Suprapubic skin (tissue), 4 donors: ENCODE measurements at regions not wholly inside any gene's neighbourhood (a gene's known extent, or its start where the extent isn't known, plus 50 kb on each side); places are given as distances from the start of the nearest gene placed in this dataset.
"Not testable (repeated sequence)": the region's sequence is repeated elsewhere in the genome, so short reads cannot be mapped to it uniquely, and the experiment has no call there.

Experiments
- CTCF ChIP-seq, 2 donors: fragments of 200-600 bp in 1 of 2; fragments of 450-650 bp in 1 of 2; sonication (generic) in 1 of 2; IDR thresholded peaks; one replicate each; pipeline ENCODE4 v1.5.1; 2016 to 2019; ENCODE audit warnings: antibody characterized with exemption in 2 of 2, mild to moderate bottlenecking in 1 of 2, moderate library complexity in 1 of 2
- EP300 ChIP-seq: sonication (generic); formaldehyde crosslinking; IDR thresholded peaks from one replicate; pipeline ENCODE4 v1.6.1; 2017; ENCODE audit warnings: antibody characterized with exemption
- POLR2A ChIP-seq, 2 donors: fragments of 450-650 bp; IDR thresholded peaks; one replicate each; pipeline ENCODE4 v1.6.1; 2017; ENCODE audit warnings: antibody characterized with exemption in 2 of 2, mild to moderate bottlenecking in 2 of 2, moderate library complexity in 2 of 2
- POLR2AphosphoS5 ChIP-seq, 3 donors: sonication (generic); formaldehyde crosslinking; IDR thresholded peaks; one replicate each; pipeline ENCODE4 v1.6.1; 2017; ENCODE audit warnings: antibody characterized with exemption in 3 of 3

- TF ChIP-seq POLR2A (IDR thresholded peaks at IDR 0.05); CTCF (IDR thresholded peaks at IDR 0.05); EP300; POLR2AphosphoS5 (IDR thresholded peaks at IDR 0.05): not testable (repeated sequence)
These were observed 71.0 kb downstream of the DAPL1 start for GRCh38 chr2:158866082-158866481.
